ENCODE measurements at regions not wholly inside any gene's neighbourhood (a gene's known extent, or its start where the extent isn't known, plus 50 kb on each side); places are given as distances from the start of the nearest gene placed in this dataset.

- peaks cover 0 to 15% (median 0%) of the 10 kb centered on the region in 4 donors for H3K4me1 ChIP-seq
- peak in 2 of 3 donors; percentile 59 to 74 for DNase-seq
- H3K27ac ChIP-seq: peak overlapping the region in 1 of 4 donors; percentile 35
- no peaks in the 10 kb centered on the region for H3K36me3 ChIP-seq
- no peaks in the 10 kb centered on the region for H3K9me3 ChIP-seq
- H3K27me3 ChIP-seq: no peaks in the 10 kb centered on the region
- H3K4me3 ChIP-seq: no peak overlapping the region
- no peak for TF ChIP-seq CTCF (IDR thresholded peaks at IDR 0.05)
- TF ChIP-seq POLR2A (IDR thresholded peaks at IDR 0.05): no peak
Measured at GRCh38 chr2:120912101-120912985, 176.7 kb downstream of the GLI2 start.

- H3K4me3 ChIP-seq: no peak overlapping the region
- TF ChIP-seq CTCF (IDR thresholded peaks at IDR 0.05) (no peak), POLR2A (IDR thresholded peaks at IDR 0.05) (no peak)
- H3K4me1 ChIP-seq: peaks cover 0 to 15% (median 0%) of the 10 kb centered on the region in 4 donors
- no peaks in the 10 kb centered on the region for H3K9me3 ChIP-seq
- no peak for DNase-seq
- no peaks in the 10 kb centered on the region for H3K27me3 ChIP-seq
- H3K27ac ChIP-seq: no peak overlapping the region
- no peaks in the 10 kb centered on the region for H3K36me3 ChIP-seq
Measured at GRCh38 chr2:120913972-120914838, 178.5 kb downstream of the GLI2 start.

- Histone ChIP-seq H3K27me3 (no peaks in the 10 kb centered on the region), H3K36me3 (no peaks in the 10 kb centered on the region), H3K27ac (no peak overlapping the region), H3K4me1 (peaks cover 0 to 15% (median 0%) of the 10 kb centered on the region in 4 donors), H3K9me3 (no peaks in the 10 kb centered on the region), H3K4me3 (no peak overlapping the region)
- TF ChIP-seq POLR2A (IDR thresholded peaks at IDR 0.05): no peak
- TF ChIP-seq CTCF (IDR thresholded peaks at IDR 0.05): no peak
- DNase-seq: peak in 1 of 3 donors; percentile 63
Measured at GRCh38 chr2:120914839-120915521, 179.3 kb downstream of the GLI2 start.

GRCh38 chr2:120915670-120916069 lies 180.0 kb downstream of the GLI2 start:
- H3K36me3 ChIP-seq: no peaks in the 10 kb centered on the region
- H3K9me3 ChIP-seq: no peaks in the 10 kb centered on the region
- H3K27me3 ChIP-seq: no peaks in the 10 kb centered on the region
- H3K4me1 ChIP-seq: peaks cover 0 to 15% (median 0%) of the 10 kb centered on the region in 4 donors
- DNase-seq: no peak
- no peak for TF ChIP-seq CTCF (IDR thresholded peaks at IDR 0.05)
- no peak for TF ChIP-seq POLR2A (IDR thresholded peaks at IDR 0.05)
- H3K27ac ChIP-seq: no peak overlapping the region
- no peak overlapping the region for H3K4me3 ChIP-seq

- Histone ChIP-seq H3K4me1 (peaks cover 0 to 15% (median 0%) of the 10 kb centered on the region in 4 donors), H3K36me3 (no peaks in the 10 kb centered on the region), H3K27me3 (no peaks in the 10 kb centered on the region), H3K9me3 (no peaks in the 10 kb centered on the region), H3K4me3 (no peak overlapping the region), H3K27ac (no peak overlapping the region)
- no peak for DNase-seq
- no peak for TF ChIP-seq POLR2A (IDR thresholded peaks at IDR 0.05)
Measured at GRCh38 chr2:120916446-120916845, 180.8 kb downstream of the GLI2 start.
